ENCODE measurements at regions not wholly inside any gene's neighbourhood (a gene's known extent, or its start where the extent isn't known, plus 50 kb on each side); places are given as distances from the start of the nearest gene placed in this dataset.
"Not testable (repeated sequence)": the region's sequence is repeated elsewhere in the genome, so short reads cannot be mapped to it uniquely, and the experiment has no call there.

DNA sequence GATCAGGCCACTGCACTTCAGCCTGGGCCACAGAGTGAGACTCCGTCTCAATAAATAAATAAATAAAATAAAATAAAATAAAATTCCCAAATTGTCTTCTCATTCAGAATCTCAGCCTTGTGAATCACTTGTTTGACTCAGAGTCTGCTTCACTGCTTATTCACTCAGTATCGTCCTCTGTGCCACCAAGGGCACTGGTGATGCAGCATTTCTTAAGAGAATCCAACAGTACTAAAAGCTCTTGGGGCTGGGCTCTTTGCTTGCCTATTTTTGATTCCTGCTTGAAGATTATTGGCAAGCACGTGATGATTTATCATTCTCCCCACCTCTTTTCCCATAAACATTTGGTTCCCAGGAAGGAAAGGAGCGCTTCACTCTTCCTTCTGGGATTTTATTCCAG is 54.8 kb upstream of the HMGB1 start:
- peaks cover 0 to 2% (median 0%) of the 10 kb centered on the region in 5 donors for H3K27me3 Mint-ChIP-seq
- peak overlapping the region in 1 of 10 donors; percentile 63 for H3K27ac Mint-ChIP-seq
- no peak for DNase-seq
- peaks cover 4 to 8% (median 7%) of the 10 kb centered on the region in 4 donors for H3K4me1 Mint-ChIP-seq
- no peak overlapping the region for H3K4me3 Mint-ChIP-seq
- ATAC-seq = no peak
- POLR2A ChIA-PET = no interaction called here
- H3K9me3 Mint-ChIP-seq = no peaks in the 10 kb centered on the region
- peaks cover 0 to 3% (median 0%) of the 10 kb centered on the region in 3 donors for H3K36me3 Mint-ChIP-seq

DNA sequence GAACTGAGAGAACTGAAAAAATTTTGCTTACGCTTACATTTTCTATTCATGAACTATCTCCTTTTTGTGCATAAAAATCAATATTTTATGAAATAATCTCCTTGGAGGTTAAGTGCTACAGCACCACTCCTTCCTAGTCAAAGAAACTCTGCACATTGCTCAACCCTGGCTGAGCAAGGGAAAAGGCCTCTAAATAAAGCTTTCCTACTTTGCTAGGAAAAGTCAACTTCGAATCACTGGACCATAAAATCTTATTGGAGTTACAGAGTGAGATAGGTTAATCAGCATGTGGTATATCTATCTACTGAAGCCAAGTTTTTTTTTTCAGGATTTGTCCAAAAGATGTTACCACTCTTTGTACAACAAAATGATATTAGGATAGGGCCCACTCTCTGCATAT is 57.5 kb upstream of the HMGB1 start:
- peaks cover 0 to 3% (median 0%) of the 10 kb centered on the region in 3 donors for H3K36me3 Mint-ChIP-seq
- no peaks in the 10 kb centered on the region for H3K9me3 Mint-ChIP-seq
- DNase-seq = no peak
- POLR2A ChIA-PET = no interaction called here
- H3K4me3 Mint-ChIP-seq = no peak overlapping the region
- H3K27ac Mint-ChIP-seq = no peak overlapping the region
- no peaks in the 10 kb centered on the region for H3K27me3 Mint-ChIP-seq
- H3K4me1 Mint-ChIP-seq = peaks cover 5 to 11% (median 10%) of the 10 kb centered on the region in 4 donors
- no peak for ATAC-seq

DNA sequence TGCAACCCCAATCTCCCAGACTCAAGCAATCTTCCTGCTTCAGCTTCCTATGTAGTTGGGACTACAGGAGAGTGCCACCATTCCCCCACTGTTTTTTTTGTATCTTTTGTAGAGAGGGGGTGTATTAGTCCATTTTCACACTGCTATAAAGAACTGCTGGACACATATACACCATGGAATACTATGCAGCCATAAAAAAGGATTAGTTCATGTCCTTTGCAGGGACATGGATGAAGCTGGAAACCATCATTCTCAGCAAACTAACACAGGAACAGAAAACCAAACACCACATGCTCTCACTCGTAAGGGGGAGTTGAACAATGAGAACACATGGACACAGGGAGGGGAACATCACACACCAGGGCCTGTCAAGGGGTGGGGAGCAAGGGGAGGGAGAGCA is 58.1 kb upstream of the HMGB1 start:
- POLR2A ChIA-PET, H3K27me3 Mint-ChIP-seq: not testable (repeated sequence)
- peak overlapping the region in 1 of 10 donors; percentile 53 for H3K27ac Mint-ChIP-seq

DNA sequence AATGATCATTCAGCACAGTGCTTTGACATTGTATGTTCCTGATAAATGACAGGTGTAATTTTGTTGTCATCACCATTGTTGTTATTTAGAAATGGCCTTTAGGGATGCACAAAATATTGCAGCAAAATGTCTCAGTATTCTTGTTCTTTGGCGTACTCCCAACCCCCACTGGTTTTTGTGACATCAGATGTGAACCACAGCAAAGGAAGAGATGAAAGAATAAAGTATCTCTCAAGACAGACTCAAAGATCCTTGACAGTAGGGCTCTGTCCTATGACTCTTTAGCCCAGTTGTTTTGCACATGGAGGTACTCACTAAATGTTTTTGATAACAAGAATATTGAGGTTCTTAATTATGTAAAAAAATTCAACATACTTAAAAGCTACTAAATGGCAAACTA is 59.5 kb upstream of the HMGB1 start:
- Mint-ChIP-seq H3K27ac (peak overlapping the region in 4 of 10 donors; percentile 0 to 80 (median 60)), H3K4me3 (peak overlapping the region in 1 of 10 donors; percentile 47), H3K4me1 (peaks cover 7 to 11% (median 10%) of the 10 kb centered on the region in 4 donors)
- peak in 7 of 10 donors; percentile 7 to 74 (median 52) for DNase-seq
- H3K36me3 Mint-ChIP-seq, POLR2A ChIA-PET, H3K9me3 Mint-ChIP-seq, H3K27me3 Mint-ChIP-seq: not testable (repeated sequence)
- peak; percentile 96 to 100 for ATAC-seq

More for the DNA sequence above, 58.1 kb upstream of the HMGB1 start:
- ATAC-seq, H3K4me3 Mint-ChIP-seq, DNase-seq, H3K9me3 Mint-ChIP-seq, H3K36me3 Mint-ChIP-seq: not testable (repeated sequence)
- H3K4me1 Mint-ChIP-seq = peaks cover 5 to 11% (median 10%) of the 10 kb centered on the region in 4 donors

DNA sequence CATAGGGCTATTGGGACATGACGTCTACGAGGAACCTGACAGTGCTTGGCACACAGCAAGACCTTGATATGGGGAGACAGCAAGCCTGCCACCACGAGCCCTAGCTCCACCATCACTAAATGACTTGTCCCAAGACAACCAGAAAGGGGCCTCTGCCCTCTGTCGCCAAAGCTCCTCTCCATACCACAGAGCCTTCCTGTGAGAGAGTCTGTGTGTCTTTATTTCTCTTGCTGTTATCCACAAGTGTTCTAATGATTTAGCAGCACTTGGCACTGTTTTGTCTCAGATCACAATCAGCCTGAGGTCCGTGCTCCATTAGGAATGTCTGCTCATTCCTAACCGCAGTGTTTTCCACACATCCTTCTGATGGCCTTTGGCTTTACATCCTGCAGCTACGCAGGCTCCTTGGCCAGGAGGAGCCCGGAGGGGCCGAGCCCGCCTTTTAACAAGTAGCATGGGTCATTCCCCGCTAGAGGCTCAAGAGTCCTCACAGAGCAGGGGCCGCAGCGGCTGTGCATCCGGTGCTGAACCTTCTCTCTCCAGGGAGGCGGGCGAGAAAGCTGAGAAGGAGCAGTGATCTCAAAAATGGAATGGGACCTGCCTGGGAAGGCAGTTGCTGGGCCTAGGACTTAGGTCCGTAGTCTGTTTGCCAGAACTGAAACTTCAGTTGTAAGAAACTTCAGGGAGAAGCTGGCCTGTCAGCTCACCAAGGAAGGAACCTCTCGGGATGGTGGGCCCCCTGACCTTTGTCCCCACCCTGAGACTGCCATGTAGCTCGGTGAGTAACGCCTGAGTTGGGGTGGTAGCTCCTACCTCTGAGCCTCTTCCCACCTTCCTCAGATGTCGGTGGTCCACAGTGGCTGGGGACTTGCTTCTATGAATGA is 61.1 kb upstream of the HMGB1 start:
- Mint-ChIP-seq H3K4me1 (peaks cover 7 to 11% (median 10%) of the 10 kb centered on the region in 4 donors), H3K36me3 (peaks cover 0 to 3% (median 0%) of the 10 kb centered on the region in 3 donors), H3K4me3 (no peak overlapping the region), H3K27ac (peak overlapping the region in 2 of 10 donors; percentile 39 to 46), H3K9me3 (no peaks in the 10 kb centered on the region), H3K27me3 (no peaks in the 10 kb centered on the region)
- ATAC-seq (no peak), DNase-seq (no peak)
- POLR2A ChIA-PET = no interaction called here

DNA sequence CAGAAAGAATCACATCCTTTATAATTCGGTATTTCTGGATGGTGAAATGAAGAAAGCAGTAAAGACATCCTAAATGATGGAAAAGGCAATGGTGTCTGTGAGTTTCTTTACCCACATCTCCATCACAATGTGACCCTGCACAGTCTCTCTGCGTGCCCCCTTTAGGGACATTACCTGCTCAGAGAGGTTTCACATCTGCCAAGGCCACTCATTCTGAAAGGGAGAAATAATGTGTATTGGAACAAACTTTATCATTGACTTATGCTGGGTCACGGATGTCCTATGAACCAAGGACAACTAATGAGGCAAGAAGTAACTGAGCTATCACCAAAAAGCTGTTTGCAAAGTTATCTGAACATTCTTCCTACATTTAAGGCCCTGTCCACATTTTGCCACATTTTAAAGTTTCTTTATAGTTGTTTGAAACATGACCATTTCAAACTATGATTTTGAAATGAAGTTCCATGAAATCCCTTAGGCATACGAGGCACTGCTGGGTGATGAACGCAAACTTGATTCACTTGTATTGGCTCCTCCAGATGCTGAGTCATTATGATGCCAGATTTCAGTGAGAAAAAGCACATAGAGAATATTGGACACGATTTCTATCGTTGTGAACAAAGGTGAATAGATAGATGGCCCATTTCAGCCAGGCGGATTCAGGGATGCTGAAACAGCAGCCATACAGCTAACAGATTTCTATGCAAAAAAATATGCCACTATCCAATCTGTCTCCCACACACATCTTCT is 63.5 kb upstream of the HMGB1 start:
- H3K4me3 Mint-ChIP-seq = no peak overlapping the region
- DNase-seq (no peak), ATAC-seq (no peak)
- no peaks in the 10 kb centered on the region for H3K27me3 Mint-ChIP-seq
- no peaks in the 10 kb centered on the region for H3K9me3 Mint-ChIP-seq
- H3K4me1 Mint-ChIP-seq = peaks cover 9 to 11% (median 10%) of the 10 kb centered on the region in 4 donors
- no peak overlapping the region for H3K27ac Mint-ChIP-seq
- POLR2A ChIA-PET = no interaction called here
- H3K36me3 Mint-ChIP-seq = no peaks in the 10 kb centered on the region

DNA sequence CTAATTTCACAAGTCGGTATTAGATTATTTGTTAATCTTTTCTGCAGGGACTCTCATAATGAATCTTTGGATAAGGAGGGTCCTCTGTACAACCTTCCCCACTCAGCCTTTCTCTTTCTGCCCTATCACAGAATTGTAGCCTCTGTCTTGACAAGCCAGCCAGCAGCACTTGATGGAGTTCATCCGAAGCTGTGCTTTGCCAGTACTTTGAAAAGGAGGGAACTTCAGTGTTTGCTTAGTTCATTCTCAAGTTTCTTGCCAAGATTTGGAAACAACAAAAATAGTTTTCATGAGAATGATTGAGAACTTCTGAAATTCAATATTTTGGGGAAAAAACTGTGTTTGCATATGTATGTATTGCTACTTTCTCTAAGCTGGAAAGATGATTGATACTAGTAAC is 69.3 kb upstream of the HMGB1 start:
- no peak overlapping the region for H3K4me3 Mint-ChIP-seq
- H3K27me3 Mint-ChIP-seq = no peaks in the 10 kb centered on the region
- H3K36me3 Mint-ChIP-seq = no peaks in the 10 kb centered on the region
- DNase-seq (no peak), ATAC-seq (no peak)
- peaks cover 0 to 2% (median 0%) of the 10 kb centered on the region in 4 donors for H3K4me1 Mint-ChIP-seq
- H3K27ac Mint-ChIP-seq = no peak overlapping the region
- no peaks in the 10 kb centered on the region for H3K9me3 Mint-ChIP-seq
- POLR2A ChIA-PET = no interaction called here

DNA sequence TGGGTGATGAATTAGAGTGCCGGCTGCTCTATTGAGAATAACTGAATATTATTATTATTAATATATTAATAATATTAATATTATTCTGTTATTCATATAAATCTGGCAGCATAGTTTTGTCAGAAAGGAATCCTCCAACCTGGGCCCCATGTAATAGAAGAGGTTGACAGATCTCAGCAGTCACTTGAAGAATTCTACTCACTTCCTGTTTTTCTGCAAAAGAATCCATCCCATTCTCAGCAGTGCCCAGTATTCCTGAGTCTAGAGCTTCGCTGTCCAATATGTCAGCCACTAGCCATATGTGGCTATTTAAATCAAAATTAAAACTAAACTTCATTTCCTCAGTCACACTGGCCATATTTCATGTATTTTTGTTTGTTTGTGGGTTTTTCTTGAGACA is 72.4 kb upstream of the USPL1 start:
- ATAC-seq (no peak), DNase-seq (no peak)
- Mint-ChIP-seq H3K9me3 (no peaks in the 10 kb centered on the region), H3K4me3 (no peak overlapping the region), H3K4me1 (peaks cover 0 to 5% (median 3%) of the 10 kb centered on the region in 4 donors), H3K27me3 (peaks cover 0 to 10% (median 4%) of the 10 kb centered on the region in 5 donors), H3K36me3 (peaks cover 0 to 3% (median 0%) of the 10 kb centered on the region in 3 donors), H3K27ac (no peak overlapping the region)
- POLR2A ChIA-PET = no interaction called here

DNA sequence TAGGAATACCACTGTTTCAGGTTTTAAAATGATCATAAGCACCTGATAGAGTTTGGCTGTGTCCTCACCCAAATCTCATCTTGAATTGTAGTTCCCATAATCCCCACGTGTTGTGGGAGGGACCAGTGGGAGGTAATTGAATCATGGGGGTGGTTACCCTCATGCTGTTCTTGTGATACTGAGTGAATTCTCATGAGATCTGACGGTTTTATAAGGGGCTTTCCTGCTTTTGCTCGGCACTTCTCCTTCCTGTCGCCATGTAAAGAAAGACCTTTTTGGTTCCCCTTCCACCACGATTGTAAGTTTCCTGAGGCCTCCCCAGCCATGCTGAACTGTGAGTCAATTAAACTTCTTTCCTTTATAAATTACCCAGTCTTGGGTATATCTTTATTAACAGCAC is 69.7 kb upstream of the USPL1 start:
- DNase-seq, H3K4me3 Mint-ChIP-seq, ATAC-seq, H3K36me3 Mint-ChIP-seq, POLR2A ChIA-PET, H3K4me1 Mint-ChIP-seq, H3K27me3 Mint-ChIP-seq, H3K9me3 Mint-ChIP-seq: not testable (repeated sequence)
- H3K27ac Mint-ChIP-seq = peak overlapping the region in 3 of 10 donors; percentile 22 to 65 (median 38)

DNA sequence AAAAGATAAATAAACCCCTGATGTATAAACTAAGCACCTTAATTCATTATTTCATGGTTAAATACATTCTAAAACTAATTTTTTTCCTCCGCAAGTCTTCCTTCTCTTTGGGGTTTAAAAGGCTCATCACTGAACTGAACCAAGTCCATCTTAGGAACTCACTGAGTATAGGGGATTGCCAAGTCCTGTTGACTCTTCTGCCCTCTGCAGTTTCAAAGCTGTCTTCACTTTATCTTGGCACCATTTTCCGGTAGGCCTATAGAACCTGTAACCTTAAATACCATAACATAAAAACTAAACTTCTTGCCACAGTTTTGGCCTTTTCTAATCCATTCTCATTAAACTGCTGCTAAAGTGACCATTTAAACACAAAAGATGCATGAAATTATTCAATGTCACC is 66.5 kb upstream of the USPL1 start:
- no peaks in the 10 kb centered on the region for H3K36me3 Mint-ChIP-seq
- DNase-seq (peak in 8 of 10 donors; percentile 13 to 67 (median 38)), ATAC-seq (peak; percentile 94 to 98)
- POLR2A ChIA-PET = interaction anchor here (0.6 kb wide), 2 partner anchors 86 to 701 kb away, joined by 3 read pairs; partner anchors contain the start of genes HMGB1 and UBL3
- peaks cover 4 to 6% (median 6%) of the 10 kb centered on the region in 4 donors for H3K4me1 Mint-ChIP-seq
- H3K4me3 Mint-ChIP-seq = no peak overlapping the region
- H3K9me3 Mint-ChIP-seq = no peaks in the 10 kb centered on the region
- no peak overlapping the region for H3K27ac Mint-ChIP-seq
- no peaks in the 10 kb centered on the region for H3K27me3 Mint-ChIP-seq

DNA sequence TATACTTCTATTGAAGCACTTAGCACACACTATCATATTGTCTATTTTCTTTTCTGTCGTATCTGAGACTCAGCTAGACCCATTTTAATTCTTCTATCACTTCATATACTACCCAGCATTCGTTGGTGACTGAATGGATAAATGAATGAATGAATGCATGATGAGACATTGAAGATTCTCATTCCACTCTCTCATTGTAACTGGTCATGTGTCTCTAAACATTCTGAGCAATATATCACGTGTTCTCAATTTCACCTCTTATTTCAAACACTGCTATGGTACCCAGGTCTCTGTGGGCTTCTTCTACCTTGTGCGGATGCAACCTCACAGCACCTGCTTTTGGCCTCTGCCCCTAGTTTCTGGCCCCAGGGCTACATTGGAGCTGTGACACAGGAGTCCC is 65.2 kb upstream of the USPL1 start:
- POLR2A ChIA-PET = interaction anchor here (0.6 kb wide), 1 partner anchor 204 kb away, joined by 3 read pairs; no protein-coding TSS in a partner anchor
- Mint-ChIP-seq H3K27ac (peak overlapping the region in 1 of 10 donors; percentile 10), H3K4me3 (no peak overlapping the region), H3K4me1 (peaks cover 4 to 6% (median 6%) of the 10 kb centered on the region in 4 donors), H3K27me3 (no peaks in the 10 kb centered on the region), H3K36me3 (peaks cover 0 to 3% (median 0%) of the 10 kb centered on the region in 3 donors), H3K9me3 (no peaks in the 10 kb centered on the region)
- ATAC-seq (no peak), DNase-seq (no peak)

DNA sequence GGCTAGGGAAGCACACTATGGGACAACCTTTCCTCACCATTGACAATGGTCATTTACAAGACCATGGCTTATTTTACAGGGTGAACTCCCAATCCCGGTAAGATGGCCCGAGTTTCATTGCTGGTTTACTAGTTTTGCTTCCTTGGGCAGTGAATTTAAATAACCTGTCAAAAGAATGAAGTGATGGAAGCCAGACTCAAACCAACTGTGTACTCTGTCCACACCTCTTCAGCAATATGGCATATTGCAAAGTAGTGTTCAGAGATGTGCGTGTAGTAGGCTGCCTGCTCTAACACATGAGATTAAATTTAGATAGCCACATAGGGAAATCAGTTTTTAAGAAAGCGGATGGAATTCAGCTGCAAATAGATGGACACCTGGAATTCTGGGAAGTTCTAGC is 58.4 kb upstream of the USPL1 start:
- DNase-seq = no peak
- ATAC-seq = no peak
- H3K4me3 Mint-ChIP-seq = no peak overlapping the region
- H3K9me3 Mint-ChIP-seq = no peaks in the 10 kb centered on the region
- peaks cover 0 to 6% (median 0%) of the 10 kb centered on the region in 4 donors for H3K4me1 Mint-ChIP-seq
- POLR2A ChIA-PET = no interaction called here
- peaks cover 0 to 5% (median 0%) of the 10 kb centered on the region in 3 donors for H3K36me3 Mint-ChIP-seq
- H3K27me3 Mint-ChIP-seq = peaks cover 2 to 23% (median 10%) of the 10 kb centered on the region in 5 donors
- H3K27ac Mint-ChIP-seq = peak overlapping the region in 1 of 10 donors; percentile 34

DNA sequence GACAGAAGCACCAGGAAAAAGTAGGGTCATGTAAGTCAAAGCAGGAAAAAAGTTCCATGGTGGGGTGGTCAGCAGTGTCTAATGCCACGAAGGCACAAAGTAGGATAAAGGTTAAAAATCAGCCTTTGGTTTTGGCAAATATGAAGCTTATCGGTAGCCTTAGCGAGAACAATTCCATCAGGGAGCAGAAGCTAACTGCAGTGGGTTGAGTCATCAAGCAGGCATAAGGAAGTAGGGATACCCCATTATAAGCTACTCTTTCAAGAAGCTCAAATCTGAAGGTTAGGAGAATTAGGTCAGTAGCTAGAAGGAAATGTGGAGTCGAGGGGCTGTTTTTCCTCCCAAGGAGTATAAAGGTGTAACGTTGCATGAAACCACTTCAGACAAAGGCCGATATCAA is 57.5 kb upstream of the USPL1 start:
- H3K27me3 Mint-ChIP-seq = peaks cover 2 to 23% (median 10%) of the 10 kb centered on the region in 5 donors
- no peak for ATAC-seq
- no peaks in the 10 kb centered on the region for H3K9me3 Mint-ChIP-seq
- no peak for DNase-seq
- peaks cover 0 to 5% (median 0%) of the 10 kb centered on the region in 3 donors for H3K36me3 Mint-ChIP-seq
- no peak overlapping the region for H3K4me3 Mint-ChIP-seq
- POLR2A ChIA-PET = no interaction called here
- peaks cover 0 to 4% (median 0%) of the 10 kb centered on the region in 4 donors for H3K4me1 Mint-ChIP-seq
- H3K27ac Mint-ChIP-seq = peak overlapping the region in 1 of 10 donors; percentile 16
